BLaER1 treated with 17β-estradiol and CSF1 and Interleukin-3, amounts not matched to agents 10 nM and 100 nM (cell line): ENCODE measurements at regions not wholly inside any gene's neighbourhood (a gene's known extent, or its start where the extent isn't known, plus 50 kb on each side); places are given as distances from the start of the nearest gene placed in this dataset.

Experiments used
- H3K27ac ChIP-seq, 11 experiments: shearing (Covaris generic); formaldehyde crosslinking; 2 replicates each; pipeline ENCODE4 v1.8.1; 2022
- H3K27me3 ChIP-seq, 11 experiments: shearing (Covaris generic); formaldehyde crosslinking; 2 replicates each; pipeline ENCODE4 v1.8.1; 2022
- H3K36me3 ChIP-seq, 11 experiments: shearing (Covaris generic); formaldehyde crosslinking; 2 replicates each; pipeline ENCODE4 v1.8.1; 2022
- H3K4me1 ChIP-seq, 10 experiments: shearing (Covaris generic); formaldehyde crosslinking; 2 replicates each; pipeline ENCODE4 v1.8.1; 2022
- H3K4me2 ChIP-seq, 11 experiments: shearing (Covaris generic); formaldehyde crosslinking; 2 replicates each; pipeline ENCODE4 v1.8.1; 2022
- H3K4me3 ChIP-seq, 10 experiments: shearing (Covaris generic); formaldehyde crosslinking; 2 replicates each; pipeline ENCODE4 v1.8.1; 2022
- H3K9ac ChIP-seq, 11 experiments: shearing (Covaris generic); formaldehyde crosslinking; 2 replicates each; pipeline ENCODE4 v1.8.1; 2022
- H3K9me3 ChIP-seq, 11 experiments: shearing (Covaris generic); formaldehyde crosslinking; replicated peaks in 1 of 11; 2 replicates each; pipeline ENCODE4 v1.8.1; 2022
- H4K20me1 ChIP-seq, 11 experiments: shearing (Covaris generic); formaldehyde crosslinking; 2 replicates each; pipeline ENCODE4 v1.8.1; 2022
- Cebpa-rat ChIP-seq, 11 experiments: shearing (Covaris generic); IDR thresholded peaks; 2 replicates each; pipeline ENCODE4 v1.8.1; 2022

GRCh38 chr18:71727909-71728308 is 816.2 kb downstream of the CBLN2 start:
- no peak overlapping the region for H3K9ac ChIP-seq
- H3K27ac ChIP-seq, result no peak overlapping the region
- H3K9me3 ChIP-seq, result no peaks in the 10 kb centered on the region
- no peak for TF ChIP-seq Cebpa-rat (IDR thresholded peaks at IDR 0.05)
- H3K4me1 ChIP-seq, result no peaks in the 10 kb centered on the region
- H3K36me3 ChIP-seq, result no peaks in the 10 kb centered on the region
- no peaks in the 10 kb centered on the region for H4K20me1 ChIP-seq
- H3K27me3 ChIP-seq, result no peaks in the 10 kb centered on the region
- H3K4me3 ChIP-seq, result no peak overlapping the region
- H3K4me2 ChIP-seq, result no peak overlapping the region

- H3K36me3 ChIP-seq, result no peaks in the 10 kb centered on the region
- no peaks in the 10 kb centered on the region for H4K20me1 ChIP-seq
- H3K27ac ChIP-seq, result no peak overlapping the region
- no peak overlapping the region for H3K9ac ChIP-seq
- no peaks in the 10 kb centered on the region for H3K27me3 ChIP-seq
- H3K4me1 ChIP-seq, result no peaks in the 10 kb centered on the region
- TF ChIP-seq Cebpa-rat (IDR thresholded peaks at IDR 0.05), result no peak
- H3K4me3 ChIP-seq, result no peak overlapping the region
- H3K9me3 ChIP-seq, result no peaks in the 10 kb centered on the region
- H3K4me2 ChIP-seq, result no peak overlapping the region
These were observed 818.9 kb downstream of the CBLN2 start for GRCh38 chr18:71725256-71725655.

DNA sequence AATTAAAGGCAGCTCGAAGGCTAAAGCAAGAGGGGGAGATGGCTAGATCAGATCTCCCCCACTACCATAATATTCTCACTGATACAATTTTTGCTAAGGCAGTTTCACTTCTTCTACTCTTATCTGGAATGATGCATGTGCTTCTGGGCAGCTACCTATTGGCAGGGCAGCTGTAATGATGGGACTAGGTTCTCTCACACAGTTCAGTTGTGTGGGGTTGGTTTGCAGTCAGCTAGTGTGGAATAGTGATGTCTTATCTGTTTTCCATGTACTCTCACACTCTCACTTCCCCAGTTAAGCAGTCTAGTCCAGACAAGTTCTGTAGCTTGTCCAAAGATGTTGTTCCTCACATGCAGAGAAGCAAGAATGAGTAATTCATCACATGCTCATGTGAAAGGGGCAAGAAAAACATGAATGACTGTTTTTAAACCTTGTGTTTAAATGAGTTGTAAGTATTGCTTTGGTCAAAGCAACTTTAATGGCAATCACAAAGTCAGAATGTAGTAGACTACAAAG is 836.1 kb downstream of the CBLN2 start:
- H3K4me3 ChIP-seq, result no peak overlapping the region
- no peaks in the 10 kb centered on the region for H3K27me3 ChIP-seq
- TF ChIP-seq Cebpa-rat (IDR thresholded peaks at IDR 0.05), result no peak
- H3K4me2 ChIP-seq, result peak overlapping the region in 2 of 11 experiments; percentile 43 to 66; a peak in 5 of 22 replicates
- peak overlapping the region in 1 of 11 experiments; percentile 37; a peak in 1 of 22 replicates for H3K27ac ChIP-seq
- H3K4me1 ChIP-seq, result peaks cover 0 to 21% (median 6%) of the 10 kb centered on the region in 10 experiments; a peak in 12 of 20 replicates
- H4K20me1 ChIP-seq, result no peaks in the 10 kb centered on the region
- no peaks in the 10 kb centered on the region for H3K9me3 ChIP-seq
- H3K9ac ChIP-seq, result no peak overlapping the region
- H3K36me3 ChIP-seq, result no peaks in the 10 kb centered on the region

GRCh38 chr18:71707400-71707799 is 836.7 kb downstream of the CBLN2 start:
- peaks cover 0 to 21% (median 6%) of the 10 kb centered on the region in 10 experiments; a peak in 12 of 20 replicates for H3K4me1 ChIP-seq
- peak overlapping the region in 7 of 11 experiments; percentile 2 to 66 (median 29); a peak in 7 of 22 replicates for H3K4me2 ChIP-seq
- no peak overlapping the region for H3K27ac ChIP-seq
- TF ChIP-seq Cebpa-rat (IDR thresholded peaks at IDR 0.05), result no peak
- no peaks in the 10 kb centered on the region for H3K36me3 ChIP-seq
- H3K4me3 ChIP-seq, result no peak overlapping the region
- H4K20me1 ChIP-seq, result no peaks in the 10 kb centered on the region
- no peaks in the 10 kb centered on the region for H3K27me3 ChIP-seq
- H3K9ac ChIP-seq, result no peak overlapping the region
- H3K9me3 ChIP-seq, result no peaks in the 10 kb centered on the region

DNA sequence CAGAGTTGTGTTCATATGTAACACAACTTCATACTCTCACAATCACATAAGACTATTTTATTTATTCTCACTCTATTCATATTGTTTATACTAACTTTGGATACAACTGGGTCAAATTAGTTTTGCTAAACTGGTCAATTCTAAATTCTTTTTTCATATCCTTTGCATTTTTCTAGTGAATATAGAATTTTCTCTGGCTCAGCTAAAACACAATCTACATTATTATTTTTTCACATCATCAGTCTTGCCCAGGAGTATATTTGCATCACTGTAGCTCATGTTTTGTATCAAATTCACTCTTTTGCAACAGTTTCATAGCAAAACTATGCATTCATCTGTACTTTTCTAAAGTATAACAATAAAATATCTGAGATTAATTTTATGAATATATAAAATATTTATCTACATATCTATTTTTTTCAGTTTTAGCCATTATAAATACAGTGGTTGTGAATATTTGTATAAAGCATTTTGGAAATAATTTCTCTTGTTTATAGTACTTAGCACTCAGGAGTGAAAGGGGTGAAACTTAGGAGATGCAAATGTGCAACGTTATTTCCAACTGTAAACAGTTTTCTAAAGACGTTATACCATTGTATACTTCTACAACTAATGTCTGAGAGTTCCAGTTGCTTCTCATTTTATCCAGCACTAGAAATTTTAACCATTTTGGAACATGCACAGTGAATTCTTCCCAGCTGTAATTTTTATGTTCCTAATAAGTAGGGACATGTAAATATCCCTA is 854.6 kb downstream of the CBLN2 start:
- no peak for TF ChIP-seq Cebpa-rat (IDR thresholded peaks at IDR 0.05)
- Histone ChIP-seq H3K27me3 (no peaks in the 10 kb centered on the region), H3K4me1 (no peaks in the 10 kb centered on the region), H3K9me3 (no peaks in the 10 kb centered on the region), H3K4me2 (no peak overlapping the region), H3K36me3 (no peaks in the 10 kb centered on the region), H3K27ac (no peak overlapping the region), H3K9ac (no peak overlapping the region), H3K4me3 (no peak overlapping the region), H4K20me1 (no peaks in the 10 kb centered on the region)

- Histone ChIP-seq H4K20me1 (no peaks in the 10 kb centered on the region), H3K4me3 (no peak overlapping the region), H3K9ac (no peak overlapping the region), H3K27me3 (no peaks in the 10 kb centered on the region), H3K4me1 (no peaks in the 10 kb centered on the region), H3K36me3 (no peaks in the 10 kb centered on the region), H3K9me3 (peaks cover 0 to 4% (median 0%) of the 10 kb centered on the region in 11 experiments; a peak in 1 of 22 replicates), H3K4me2 (no peak overlapping the region), H3K27ac (no peak overlapping the region)
- no peak for TF ChIP-seq Cebpa-rat (IDR thresholded peaks at IDR 0.05)
These were observed 861.6 kb downstream of the CBLN2 start for GRCh38 chr18:71682591-71682990.

DNA sequence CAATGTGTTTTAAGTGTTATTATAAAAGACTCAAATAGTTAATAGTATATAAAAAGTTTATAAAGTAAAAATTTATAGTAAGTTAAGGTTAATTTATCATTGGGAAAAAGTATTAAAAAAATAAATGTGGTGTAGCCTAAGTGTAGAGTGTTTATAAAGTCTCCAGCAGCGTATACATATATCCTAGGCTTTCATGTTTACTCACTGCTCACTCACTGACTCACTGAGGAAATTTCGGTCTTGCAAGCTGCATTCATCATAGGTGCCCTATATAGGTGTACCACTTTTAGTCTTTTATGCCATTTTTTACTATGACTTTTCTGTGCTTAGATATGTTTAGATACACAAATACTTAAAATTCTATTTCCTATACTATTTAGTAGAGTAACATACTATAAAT is 866.0 kb downstream of the CBLN2 start:
- Histone ChIP-seq H3K9me3 (peaks cover 0 to 5% (median 0%) of the 10 kb centered on the region in 11 experiments; a peak in 2 of 22 replicates), H3K27me3 (no peaks in the 10 kb centered on the region)

DNA sequence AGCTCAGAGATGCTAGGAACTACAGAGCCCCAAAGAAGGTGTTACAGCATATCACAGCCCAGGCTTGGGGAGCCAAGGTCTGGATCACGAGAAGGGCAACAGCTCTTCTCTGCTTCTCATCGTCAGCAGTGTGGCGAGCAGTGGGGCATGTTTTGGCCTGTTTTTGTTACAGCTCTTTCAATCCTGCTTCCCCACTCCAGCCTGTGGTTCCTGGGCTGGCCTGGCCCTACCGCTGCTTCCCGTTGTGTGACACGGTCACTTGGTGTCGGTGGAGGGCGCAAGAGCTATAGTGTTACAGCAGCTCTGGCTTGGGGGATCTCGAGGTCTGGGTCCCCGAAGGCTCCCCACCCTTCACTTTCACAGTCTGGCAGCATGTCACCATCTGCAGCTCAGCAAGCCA is 870.2 kb downstream of the CBLN2 start:
- no peaks in the 10 kb centered on the region for H3K36me3 ChIP-seq
- H3K27me3 ChIP-seq, result no peaks in the 10 kb centered on the region
- no peak overlapping the region for H3K9ac ChIP-seq
- no peak overlapping the region for H3K4me3 ChIP-seq
- no peak overlapping the region for H3K27ac ChIP-seq
- H4K20me1 ChIP-seq, result no peaks in the 10 kb centered on the region
- no peak for TF ChIP-seq Cebpa-rat (IDR thresholded peaks at IDR 0.05)
- H3K9me3 ChIP-seq, result peaks cover 0 to 5% (median 0%) of the 10 kb centered on the region in 11 experiments; a peak in 1 of 22 replicates
- no peaks in the 10 kb centered on the region for H3K4me1 ChIP-seq
- no peak overlapping the region for H3K4me2 ChIP-seq

More for the DNA sequence above, 866.0 kb downstream of the CBLN2 start:
- no peak for TF ChIP-seq Cebpa-rat (IDR thresholded peaks at IDR 0.05)
- no peak overlapping the region for H3K9ac ChIP-seq
- no peaks in the 10 kb centered on the region for H3K36me3 ChIP-seq
- no peaks in the 10 kb centered on the region for H4K20me1 ChIP-seq
- H3K4me2 ChIP-seq, result no peak overlapping the region
- H3K27ac ChIP-seq, result no peak overlapping the region
- no peaks in the 10 kb centered on the region for H3K4me1 ChIP-seq
- H3K4me3 ChIP-seq, result no peak overlapping the region

- no peak for TF ChIP-seq Cebpa-rat (IDR thresholded peaks at IDR 0.05)
- Histone ChIP-seq H4K20me1 (no peaks in the 10 kb centered on the region), H3K36me3 (no peaks in the 10 kb centered on the region), H3K4me3 (no peak overlapping the region), H3K4me2 (no peak overlapping the region), H3K9ac (no peak overlapping the region), H3K4me1 (no peaks in the 10 kb centered on the region), H3K27me3 (no peaks in the 10 kb centered on the region), H3K9me3 (peaks cover 0 to 5% (median 0%) of the 10 kb centered on the region in 11 experiments; a peak in 1 of 22 replicates), H3K27ac (no peak overlapping the region)
These were observed 870.6 kb downstream of the CBLN2 start for GRCh38 chr18:71673498-71673897.

- no peak overlapping the region for H3K4me2 ChIP-seq
- no peak for TF ChIP-seq Cebpa-rat (IDR thresholded peaks at IDR 0.05)
- H4K20me1 ChIP-seq, result no peaks in the 10 kb centered on the region
- no peak overlapping the region for H3K4me3 ChIP-seq
- H3K9me3 ChIP-seq, result peaks cover 0 to 7% (median 0%) of the 10 kb centered on the region in 11 experiments; a peak in 1 of 22 replicates
- no peak overlapping the region for H3K9ac ChIP-seq
- H3K36me3 ChIP-seq, result no peaks in the 10 kb centered on the region
- no peaks in the 10 kb centered on the region for H3K4me1 ChIP-seq
- H3K27me3 ChIP-seq, result no peaks in the 10 kb centered on the region
- H3K27ac ChIP-seq, result no peak overlapping the region
These were observed 877.7 kb downstream of the CBLN2 start for GRCh38 chr18:71666481-71666880.
